Activated T-helper 2 cell treated with anti-CD3 and anti-CD28 coated beads, Interferon-gamma antibody, Interleukin-2, Interleukin-4, amounts not matched to agents 10 μg/mL and 5 μg/mL and 100 μg/mL, durations not matched to agents 14 hours and 24 hours and 36 hours (primary cell): ENCODE measurements at regions not wholly inside any gene's neighbourhood (a gene's known extent, or its start where the extent isn't known, plus 50 kb on each side); places are given as distances from the start of the nearest gene placed in this dataset.

Source experiments
- DNase-seq: peaks from one replicate; pipeline ENCODE4 v3.0.0; 2021; ENCODE audit warnings: low spot score
- H3K27ac Mint-ChIP-seq: one replicate; pipeline ENCODE4 v1.8.0; 2021; ENCODE audit warnings: mixed read lengths
- H3K27me3 Mint-ChIP-seq: one replicate; pipeline ENCODE4 v1.8.0; 2021; ENCODE audit warnings: low read depth, mixed read lengths
- H3K36me3 Mint-ChIP-seq: one replicate; pipeline ENCODE4 v1.8.0; 2021; ENCODE audit warnings: low read depth, mixed read lengths
- H3K4me1 Mint-ChIP-seq: one replicate; pipeline ENCODE4 v1.8.0; 2021; ENCODE audit warnings: low read depth, mixed read lengths
- H3K4me3 Mint-ChIP-seq: one replicate; pipeline ENCODE4 v1.8.0; 2021; ENCODE audit warnings: low read depth, mild to moderate bottlenecking, moderate library complexity, mixed read lengths
- H3K9me3 Mint-ChIP-seq: one replicate; pipeline ENCODE4 v1.8.0; 2021; ENCODE audit warnings: mixed read lengths
- intact Hi-C: fragments of 100-400 bp; cut with micrococcal nuclease; formaldehyde crosslinking; loops from one replicate; pipeline ENCODE4 v1.15.1; 2023

GRCh38 chr14:82238649-82239048, 705.0 kb upstream of the SEL1L start:
- Mint-ChIP-seq H3K36me3 (no peaks in the 10 kb centered on the region), H3K4me3 (no peak overlapping the region), H3K27me3 (no peaks in the 10 kb centered on the region), H3K27ac (no peak overlapping the region), H3K4me1 (no peaks in the 10 kb centered on the region), H3K9me3 (peaks cover 27% of the 10 kb centered on the region)
- DNase-seq, result no peak
- intact Hi-C loops, result no loop called here

- Mint-ChIP-seq H3K27ac (no peak overlapping the region), H3K9me3 (peaks cover 27% of the 10 kb centered on the region), H3K4me3 (no peak overlapping the region), H3K27me3 (no peaks in the 10 kb centered on the region), H3K36me3 (no peaks in the 10 kb centered on the region), H3K4me1 (no peaks in the 10 kb centered on the region)
- intact Hi-C loops, result no loop called here
- no peak for DNase-seq
Observed at GRCh38 chr14:82239223-82239622, 705.6 kb upstream of the SEL1L start.

- H3K27ac Mint-ChIP-seq, result no peak overlapping the region
- intact Hi-C loops, result no loop called here
- no peaks in the 10 kb centered on the region for H3K4me1 Mint-ChIP-seq
- H3K4me3 Mint-ChIP-seq, result no peak overlapping the region
- no peaks in the 10 kb centered on the region for H3K27me3 Mint-ChIP-seq
- H3K9me3 Mint-ChIP-seq, result peaks cover 12% of the 10 kb centered on the region
- H3K36me3 Mint-ChIP-seq, result no peaks in the 10 kb centered on the region
- no peak for DNase-seq
Observed at GRCh38 chr14:82244791-82245190, 711.1 kb upstream of the SEL1L start.

GRCh38 chr14:82251494-82251893, 717.8 kb upstream of the SEL1L start:
- H3K27ac Mint-ChIP-seq, result no peak overlapping the region
- H3K27me3 Mint-ChIP-seq, result no peaks in the 10 kb centered on the region
- intact Hi-C loops, result no loop called here
- no peaks in the 10 kb centered on the region for H3K36me3 Mint-ChIP-seq
- DNase-seq, result no peak
- H3K4me3 Mint-ChIP-seq, result no peak overlapping the region
- H3K4me1 Mint-ChIP-seq, result no peaks in the 10 kb centered on the region
- H3K9me3 Mint-ChIP-seq, result peaks cover 27% of the 10 kb centered on the region

GRCh38 chr14:82270286-82270685, 736.6 kb upstream of the SEL1L start:
- H3K4me1 Mint-ChIP-seq, result no peaks in the 10 kb centered on the region
- H3K27ac Mint-ChIP-seq, result no peak overlapping the region
- intact Hi-C loops, result no loop called here
- peaks cover 40% of the 10 kb centered on the region for H3K9me3 Mint-ChIP-seq
- no peaks in the 10 kb centered on the region for H3K27me3 Mint-ChIP-seq
- DNase-seq, result no peak
- no peak overlapping the region for H3K4me3 Mint-ChIP-seq
- H3K36me3 Mint-ChIP-seq, result no peaks in the 10 kb centered on the region

GRCh38 chr14:82298811-82299210, 765.2 kb upstream of the SEL1L start:
- Mint-ChIP-seq H3K27me3 (no peaks in the 10 kb centered on the region), H3K4me1 (no peaks in the 10 kb centered on the region), H3K27ac (no peak overlapping the region), H3K9me3 (peaks cover 34% of the 10 kb centered on the region), H3K36me3 (no peaks in the 10 kb centered on the region), H3K4me3 (no peak overlapping the region)
- intact Hi-C loops, result no loop called here
- no peak for DNase-seq

GRCh38 chr14:82309199-82309598, 775.5 kb upstream of the SEL1L start:
- H3K9me3 Mint-ChIP-seq, result peaks cover 37% of the 10 kb centered on the region
- no peak for DNase-seq
- no peaks in the 10 kb centered on the region for H3K4me1 Mint-ChIP-seq
- H3K4me3 Mint-ChIP-seq, result no peak overlapping the region
- intact Hi-C loops, result no loop called here
- no peaks in the 10 kb centered on the region for H3K36me3 Mint-ChIP-seq
- no peak overlapping the region for H3K27ac Mint-ChIP-seq
- no peaks in the 10 kb centered on the region for H3K27me3 Mint-ChIP-seq

- intact Hi-C loops, result no loop called here
- no peak for DNase-seq
- no peaks in the 10 kb centered on the region for H3K27me3 Mint-ChIP-seq
- no peaks in the 10 kb centered on the region for H3K4me1 Mint-ChIP-seq
- H3K4me3 Mint-ChIP-seq, result no peak overlapping the region
- no peak overlapping the region for H3K27ac Mint-ChIP-seq
- no peaks in the 10 kb centered on the region for H3K36me3 Mint-ChIP-seq
- H3K9me3 Mint-ChIP-seq, result peaks cover 27% of the 10 kb centered on the region
Observed at GRCh38 chr14:82313889-82314288, 780.2 kb upstream of the SEL1L start.

GRCh38 chr14:82328442-82328841, 794.8 kb upstream of the SEL1L start:
- H3K27me3 Mint-ChIP-seq, result no peaks in the 10 kb centered on the region
- intact Hi-C loops, result no loop called here
- H3K27ac Mint-ChIP-seq, result no peak overlapping the region
- H3K36me3 Mint-ChIP-seq, result no peaks in the 10 kb centered on the region
- H3K4me1 Mint-ChIP-seq, result no peaks in the 10 kb centered on the region
- no peak for DNase-seq
- H3K4me3 Mint-ChIP-seq, result no peak overlapping the region
- H3K9me3 Mint-ChIP-seq, result peaks cover 40% of the 10 kb centered on the region

GRCh38 chr14:82341261-82341810, 807.7 kb upstream of the SEL1L start:
- intact Hi-C loops, result no loop called here
- no peak overlapping the region for H3K27ac Mint-ChIP-seq
- no peak for DNase-seq
- peaks cover 50% of the 10 kb centered on the region for H3K9me3 Mint-ChIP-seq
- H3K4me1 Mint-ChIP-seq, result no peaks in the 10 kb centered on the region
- no peaks in the 10 kb centered on the region for H3K27me3 Mint-ChIP-seq
- H3K4me3 Mint-ChIP-seq, result no peak overlapping the region
- no peaks in the 10 kb centered on the region for H3K36me3 Mint-ChIP-seq

- Mint-ChIP-seq H3K27me3 (no peaks in the 10 kb centered on the region), H3K4me1 (no peaks in the 10 kb centered on the region), H3K36me3 (no peaks in the 10 kb centered on the region), H3K9me3 (peaks cover 46% of the 10 kb centered on the region), H3K27ac (no peak overlapping the region), H3K4me3 (no peak overlapping the region)
- intact Hi-C loops, result no loop called here
- DNase-seq, result no peak
Observed at GRCh38 chr14:82342596-82342995, 808.9 kb upstream of the SEL1L start.

- intact Hi-C loops, result no loop called here
- DNase-seq, result no peak
- Mint-ChIP-seq H3K27me3 (no peaks in the 10 kb centered on the region), H3K36me3 (no peaks in the 10 kb centered on the region), H3K27ac (no peak overlapping the region), H3K4me1 (no peaks in the 10 kb centered on the region), H3K4me3 (no peak overlapping the region), H3K9me3 (peaks cover 27% of the 10 kb centered on the region)
Observed at GRCh38 chr14:82345184-82345583, 811.5 kb upstream of the SEL1L start.

- H3K4me3 Mint-ChIP-seq, result no peak overlapping the region
- peaks cover 39% of the 10 kb centered on the region for H3K9me3 Mint-ChIP-seq
- DNase-seq, result no peak
- H3K36me3 Mint-ChIP-seq, result no peaks in the 10 kb centered on the region
- no peaks in the 10 kb centered on the region for H3K27me3 Mint-ChIP-seq
- no peaks in the 10 kb centered on the region for H3K4me1 Mint-ChIP-seq
- intact Hi-C loops, result no loop called here
- no peak overlapping the region for H3K27ac Mint-ChIP-seq
Observed at GRCh38 chr14:82354126-82354525, 820.5 kb upstream of the SEL1L start.

- intact Hi-C loops, result no loop called here
- Mint-ChIP-seq H3K4me3 (no peak overlapping the region), H3K27ac (no peak overlapping the region), H3K9me3 (peaks cover 42% of the 10 kb centered on the region), H3K4me1 (no peaks in the 10 kb centered on the region), H3K36me3 (no peaks in the 10 kb centered on the region), H3K27me3 (no peaks in the 10 kb centered on the region)
- DNase-seq, result no peak
Observed at GRCh38 chr14:82359201-82359600, 825.5 kb upstream of the SEL1L start.
